Liver (tissue), 8 donors: ENCODE measurements at regions not wholly inside any gene's neighbourhood (a gene's known extent, or its start where the extent isn't known, plus 50 kb on each side); places are given as distances from the start of the nearest gene placed in this dataset.

Experiments used
- DNase-seq: peaks from one replicate; pipeline ENCODE4 v3.0.0-alpha.2; 2017; ENCODE audit warnings: low spot score
- H3K27ac ChIP-seq, 2 donors: one replicate each; pipeline ENCODE4 v1.7.0; 2013; ENCODE audit warnings: inconsistent platforms in 2 of 2, low read length in 2 of 2, control low read depth in 1 of 2, low read depth in 1 of 2, mild to moderate bottlenecking in 1 of 2
- H3K27me3 ChIP-seq, 4 donors: one replicate each; pipeline versions ENCODE4 v1.6.1 to v1.7.0; 2013; ENCODE audit warnings: low read length in 3 of 4, inconsistent platforms in 1 of 4, mild to moderate bottlenecking in 1 of 4, moderate library complexity in 1 of 4; ENCODE audit not compliant: control insufficient read depth in 4 of 4, insufficient read depth in 4 of 4
- H3K36me3 ChIP-seq, 4 donors: one replicate each; pipeline versions ENCODE4 v1.6.1 to v1.7.0; 2013; ENCODE audit warnings: low read length in 3 of 4, mild to moderate bottlenecking in 3 of 4, low read depth in 1 of 4, moderate library complexity in 1 of 4; ENCODE audit not compliant: control insufficient read depth in 4 of 4, insufficient read depth in 3 of 4
- H3K4me1 ChIP-seq, 4 donors: one replicate each; pipeline versions ENCODE4 v1.6.1 to v1.7.0; 2013; ENCODE audit warnings: low read length in 3 of 4, mild to moderate bottlenecking in 3 of 4, moderate library complexity in 1 of 4; ENCODE audit not compliant: control insufficient read depth in 4 of 4, insufficient read depth in 4 of 4
- H3K4me3 ChIP-seq, 3 donors: one replicate each; pipeline versions ENCODE4 v1.6.1 to v1.7.0; 2013; ENCODE audit warnings: low read length in 3 of 3, control low read depth in 1 of 3, low read depth in 1 of 3, mild to moderate bottlenecking in 1 of 3
- H3K9ac ChIP-seq, 2 donors: one replicate each; pipeline ENCODE4 v1.7.0; 2013; ENCODE audit warnings: low read length in 2 of 2, mild to moderate bottlenecking in 2 of 2, moderate library complexity in 2 of 2, control low read depth in 1 of 2, low read depth in 1 of 2
- H3K9me3 ChIP-seq, 4 donors: one replicate each; pipeline versions ENCODE4 v1.6.1 to v1.7.0; 2013; ENCODE audit warnings: low read length in 3 of 4; ENCODE audit not compliant: control insufficient read depth in 4 of 4
- ATF3 ChIP-seq: IDR thresholded peaks from 2 replicates; pipeline ENCODE4 v1.6.1; 2016; ENCODE audit warnings: antibody characterized with exemption
- EGR1 ChIP-seq, 2 donors: IDR thresholded peaks; 2 replicates each; pipeline ENCODE4 v1.6.1; 2016 to 2018; ENCODE audit warnings: antibody characterized with exemption in 2 of 2, low read depth in 2 of 2
- FOXA1 ChIP-seq: IDR thresholded peaks from 2 replicates; pipeline ENCODE4 v1.6.1; 2016; ENCODE audit warnings: antibody characterized with exemption
- FOXA2 ChIP-seq: IDR thresholded peaks from 2 replicates; pipeline ENCODE4 v1.6.1; 2016; ENCODE audit warnings: antibody characterized with exemption
- GABPA ChIP-seq, 2 donors: IDR thresholded peaks in 1 of 2; conservative IDR thresholded peaks in 1 of 2; 2 replicates each; pipeline ENCODE4 v1.6.1; 2016; ENCODE audit warnings: antibody characterized with exemption in 2 of 2, mild to moderate bottlenecking in 1 of 2, moderate library complexity in 1 of 2
- HNF4A ChIP-seq, 2 donors: conservative IDR thresholded peaks; 2 replicates each; pipeline ENCODE4 v1.6.1; 2016; ENCODE audit warnings: antibody characterized with exemption in 2 of 2, mild to moderate bottlenecking in 2 of 2
- HNF4G ChIP-seq: IDR thresholded peaks from 2 replicates; pipeline ENCODE4 v1.6.1; 2016; ENCODE audit warnings: antibody characterized with exemption
- JUND ChIP-seq, 2 donors: IDR thresholded peaks; 2 replicates each; pipeline ENCODE4 v1.6.1; 2016; ENCODE audit warnings: antibody characterized with exemption in 2 of 2
- MAX ChIP-seq: IDR thresholded peaks from 2 replicates; pipeline ENCODE4 v1.6.1; 2016; ENCODE audit warnings: antibody characterized with exemption
- NR2F2 ChIP-seq: IDR thresholded peaks from 2 replicates; pipeline ENCODE4 v1.6.1; 2016; ENCODE audit warnings: antibody characterized with exemption
- RAD21 ChIP-seq, 2 donors: IDR thresholded peaks; 2 replicates each; pipeline ENCODE4 v1.6.1; 2016; ENCODE audit warnings: antibody characterized with exemption in 2 of 2, mild to moderate bottlenecking in 2 of 2
- RXRA ChIP-seq, 2 donors: IDR thresholded peaks; 2 replicates each; pipeline ENCODE4 v1.6.1; 2017 to 2018; ENCODE audit warnings: antibody characterized with exemption in 2 of 2, mild to moderate bottlenecking in 1 of 2
- SP1 ChIP-seq: IDR thresholded peaks from 2 replicates; pipeline ENCODE4 v1.6.1; 2018; ENCODE audit warnings: antibody characterized with exemption, mild to moderate bottlenecking
- TAF1 ChIP-seq: conservative IDR thresholded peaks from 2 replicates; pipeline ENCODE4 v1.6.1; 2016; ENCODE audit warnings: antibody characterized with exemption, mild to moderate bottlenecking
- YY1 ChIP-seq: IDR thresholded peaks from 2 replicates; pipeline ENCODE4 v1.6.1; 2016; ENCODE audit warnings: antibody characterized with exemption, mild to moderate bottlenecking
- ZBTB33 ChIP-seq: IDR thresholded peaks from 2 replicates; pipeline ENCODE4 v1.6.1; 2016; ENCODE audit warnings: antibody characterized with exemption
- WGBS: extraction: QIAGEN DNeasy Blood & Tissue Kit; methylation state at CpG from one replicate; pipeline ENCODE4 v1.1.7; 2013; 5-methylcytosine and 5-hydroxymethylcytosine counted together
- TF ChIP-seq, protein P1 (sequence below): IDR thresholded peaks from 2 replicates; pipeline ENCODE4 v1.6.1; 2016; ENCODE audit warnings: antibody characterized with exemption, mild to moderate bottlenecking
- TF ChIP-seq, protein P2 (sequence below): fragments of 150-350 bp; IDR thresholded peaks from 2 replicates; pipeline ENCODE4 v1.5.1; 2017; ENCODE audit warnings: improper control_type of control experiment, low read depth, low read length; ENCODE audit not compliant: missing input control
- donor health status: healthy.
- donor health status: healthy.
- donor health status: healthy.
- donor health status: healthy.
- donor health status: healthy.

GRCh38 chr5:28926422-28926821, 1888.0 kb upstream of the CDH9 start:
- TF ChIP-seq JUND (IDR thresholded peaks at IDR 0.05) (no peak), ATF3 (no peak), RAD21 (IDR thresholded peaks at IDR 0.05) (no peak), NR2F2 (no peak), HNF4A (conservative IDR thresholded peaks at IDR 0.05) (no peak), RXRA (IDR thresholded peaks at IDR 0.05) (no peak), YY1 (no peak), FOXA1 (no peak), ZBTB33 (no peak), TAF1 (no peak)
- TF ChIP-seq, protein P1, sequence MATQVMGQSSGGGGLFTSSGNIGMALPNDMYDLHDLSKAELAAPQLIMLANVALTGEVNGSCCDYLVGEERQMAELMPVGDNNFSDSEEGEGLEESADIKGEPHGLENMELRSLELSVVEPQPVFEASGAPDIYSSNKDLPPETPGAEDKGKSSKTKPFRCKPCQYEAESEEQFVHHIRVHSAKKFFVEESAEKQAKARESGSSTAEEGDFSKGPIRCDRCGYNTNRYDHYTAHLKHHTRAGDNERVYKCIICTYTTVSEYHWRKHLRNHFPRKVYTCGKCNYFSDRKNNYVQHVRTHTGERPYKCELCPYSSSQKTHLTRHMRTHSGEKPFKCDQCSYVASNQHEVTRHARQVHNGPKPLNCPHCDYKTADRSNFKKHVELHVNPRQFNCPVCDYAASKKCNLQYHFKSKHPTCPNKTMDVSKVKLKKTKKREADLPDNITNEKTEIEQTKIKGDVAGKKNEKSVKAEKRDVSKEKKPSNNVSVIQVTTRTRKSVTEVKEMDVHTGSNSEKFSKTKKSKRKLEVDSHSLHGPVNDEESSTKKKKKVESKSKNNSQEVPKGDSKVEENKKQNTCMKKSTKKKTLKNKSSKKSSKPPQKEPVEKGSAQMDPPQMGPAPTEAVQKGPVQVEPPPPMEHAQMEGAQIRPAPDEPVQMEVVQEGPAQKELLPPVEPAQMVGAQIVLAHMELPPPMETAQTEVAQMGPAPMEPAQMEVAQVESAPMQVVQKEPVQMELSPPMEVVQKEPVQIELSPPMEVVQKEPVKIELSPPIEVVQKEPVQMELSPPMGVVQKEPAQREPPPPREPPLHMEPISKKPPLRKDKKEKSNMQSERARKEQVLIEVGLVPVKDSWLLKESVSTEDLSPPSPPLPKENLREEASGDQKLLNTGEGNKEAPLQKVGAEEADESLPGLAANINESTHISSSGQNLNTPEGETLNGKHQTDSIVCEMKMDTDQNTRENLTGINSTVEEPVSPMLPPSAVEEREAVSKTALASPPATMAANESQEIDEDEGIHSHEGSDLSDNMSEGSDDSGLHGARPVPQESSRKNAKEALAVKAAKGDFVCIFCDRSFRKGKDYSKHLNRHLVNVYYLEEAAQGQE = no peak
- Histone ChIP-seq H3K4me1 (no peaks in the 10 kb centered on the region), H3K9ac (no peak overlapping the region), H3K27me3 (no peaks in the 10 kb centered on the region), H3K4me3 (no peak overlapping the region), H3K9me3 (no peaks in the 10 kb centered on the region), H3K36me3 (no peaks in the 10 kb centered on the region), H3K27ac (no peak overlapping the region)
- WGBS = 93% methylated on average over 17 of the region's 17 CpGs
- no peak for DNase-seq

- no peak for TF ChIP-seq EGR1 (IDR thresholded peaks at IDR 0.05; ENCODE audit: low read depth in 2 of 2)
- TF ChIP-seq FOXA2 = no peak
- TF ChIP-seq MAX = no peak
- TF ChIP-seq, protein P1 = no peak
- TF ChIP-seq SP1 = no peak
- TF ChIP-seq ZBTB33 = no peak
- no peak for TF ChIP-seq JUND (IDR thresholded peaks at IDR 0.05)
- no peak for TF ChIP-seq NR2F2
- no peak for TF ChIP-seq RAD21 (IDR thresholded peaks at IDR 0.05)
- no peak for TF ChIP-seq HNF4G
- TF ChIP-seq TAF1 = no peak
- TF ChIP-seq HNF4A (conservative IDR thresholded peaks at IDR 0.05) = no peak
- TF ChIP-seq, protein P2, sequence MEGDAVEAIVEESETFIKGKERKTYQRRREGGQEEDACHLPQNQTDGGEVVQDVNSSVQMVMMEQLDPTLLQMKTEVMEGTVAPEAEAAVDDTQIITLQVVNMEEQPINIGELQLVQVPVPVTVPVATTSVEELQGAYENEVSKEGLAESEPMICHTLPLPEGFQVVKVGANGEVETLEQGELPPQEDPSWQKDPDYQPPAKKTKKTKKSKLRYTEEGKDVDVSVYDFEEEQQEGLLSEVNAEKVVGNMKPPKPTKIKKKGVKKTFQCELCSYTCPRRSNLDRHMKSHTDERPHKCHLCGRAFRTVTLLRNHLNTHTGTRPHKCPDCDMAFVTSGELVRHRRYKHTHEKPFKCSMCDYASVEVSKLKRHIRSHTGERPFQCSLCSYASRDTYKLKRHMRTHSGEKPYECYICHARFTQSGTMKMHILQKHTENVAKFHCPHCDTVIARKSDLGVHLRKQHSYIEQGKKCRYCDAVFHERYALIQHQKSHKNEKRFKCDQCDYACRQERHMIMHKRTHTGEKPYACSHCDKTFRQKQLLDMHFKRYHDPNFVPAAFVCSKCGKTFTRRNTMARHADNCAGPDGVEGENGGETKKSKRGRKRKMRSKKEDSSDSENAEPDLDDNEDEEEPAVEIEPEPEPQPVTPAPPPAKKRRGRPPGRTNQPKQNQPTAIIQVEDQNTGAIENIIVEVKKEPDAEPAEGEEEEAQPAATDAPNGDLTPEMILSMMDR = no peak
- no peak for TF ChIP-seq FOXA1
- no peak for TF ChIP-seq RXRA (IDR thresholded peaks at IDR 0.05)
- no peak for TF ChIP-seq YY1
- TF ChIP-seq ATF3 = no peak
- TF ChIP-seq GABPA (IDR thresholded peaks at IDR 0.05 in 1 of 2, conservative IDR thresholded peaks at IDR 0.05 in 1 of 2) = no peak
- no peak for DNase-seq
- WGBS = 77% methylated on average over 2 of the region's 2 CpGs
These were observed 1879.2 kb upstream of the CDH9 start for GRCh38 chr5:28917631-28918030.

More at GRCh38 chr5:28917631-28918030, 1879.2 kb upstream of the CDH9 start:
- Histone ChIP-seq H3K9me3 (peaks cover 0 to under 1% (median 0%) of the 10 kb centered on the region in 4 donors), H3K27me3 (no peaks in the 10 kb centered on the region), H3K36me3 (no peaks in the 10 kb centered on the region), H3K27ac (no peak overlapping the region), H3K4me1 (no peaks in the 10 kb centered on the region), H3K4me3 (no peak overlapping the region), H3K9ac (no peak overlapping the region)
